HEK293 (cell line): ENCODE measurements at regions not wholly inside any gene's neighbourhood (a gene's known extent, or its start where the extent isn't known, plus 50 kb on each side); places are given as distances from the start of the nearest gene placed in this dataset.

Experiments used
- CTCF ChIA-PET: fragments of 350-600 bp; formaldehyde crosslinking; extraction: SDS; loops from one replicate; lab custom pipeline; 2021; ENCODE audit warnings: antibody characterized with exemption; lab: Yijun Ruan, JAX
- POLR2A ChIA-PET: fragments of 300-600 bp; formaldehyde crosslinking; extraction: SDS; loops from one replicate; lab custom pipeline; 2020; ENCODE audit warnings: antibody characterized with exemption, inconsistent platforms; lab: Yijun Ruan, JAX
- H3K27ac ChIP-seq: fragments of 200-500 bp; sonication (Bioruptor generic); 2 replicates; pipeline ENCODE4 v1.5.1; 2014; ENCODE audit warnings: low read depth, low read length, control low read depth, inconsistent platforms; ENCODE audit errors: extremely low read depth
- H3K36me3 ChIP-seq, 2 experiments: fragments of 200-500 bp in 1 of 2; sonication (Bioruptor generic) in 1 of 2; 1 replicate in 1 of 2; 2 replicates in 1 of 2; pipeline ENCODE4 v1.5.1; 2014 to 2017; ENCODE audit warnings: inconsistent platforms in 2 of 2, low read length in 2 of 2; ENCODE audit not compliant: control insufficient read depth in 2 of 2, insufficient read depth in 1 of 2
- H3K4me1 ChIP-seq: fragments of 200-500 bp; sonication (Bioruptor generic); 2 replicates; pipeline ENCODE4 v1.5.1; 2014; ENCODE audit warnings: mild to moderate bottlenecking, low read length, inconsistent platforms; ENCODE audit not compliant: control insufficient read depth, insufficient read depth
- H3K4me3 ChIP-seq: 2 replicates; pipeline ENCODE4 v1.5.1; 2011; ENCODE audit warnings: low read depth, mild to moderate bottlenecking, control low read depth, low read length, moderate library complexity
- H3K9me3 ChIP-seq: fragments of 200-500 bp; sonication (Bioruptor generic); 2 replicates; pipeline ENCODE4 v1.5.1; 2014; ENCODE audit warnings: low read depth, low read length, inconsistent platforms; ENCODE audit not compliant: control insufficient read depth, insufficient read depth
- GLI4 ChIP-seq: fragments of 450-650 bp; formaldehyde crosslinking; IDR thresholded peaks from 2 replicates; pipeline ENCODE4 v1.5.1; 2016; ENCODE audit warnings: missing biosample characterization, missing genetic modification characterization
- KLF7 ChIP-seq: fragments of 450-650 bp; formaldehyde crosslinking; IDR thresholded peaks from 2 replicates; pipeline ENCODE4 v1.5.1; 2016; ENCODE audit warnings: missing biosample characterization, missing genetic modification characterization, borderline replicate concordance
- OVOL3 ChIP-seq: fragments of 450-650 bp; formaldehyde crosslinking; IDR thresholded peaks from 2 replicates; pipeline ENCODE4 v1.5.1; 2016; ENCODE audit warnings: missing biosample characterization, missing genetic modification characterization
- YY1 ChIP-seq: fragments of 450-650 bp; formaldehyde crosslinking; IDR thresholded peaks from 2 replicates; pipeline ENCODE4 v1.5.1; 2018; ENCODE audit warnings: missing biosample characterization, missing genetic modification characterization
- ZFP37 ChIP-seq: fragments of 450-650 bp; formaldehyde crosslinking; IDR thresholded peaks from 2 replicates; pipeline ENCODE4 v1.5.1; 2016; ENCODE audit warnings: missing biosample characterization, missing genetic modification characterization
- ZNF138 ChIP-seq: fragments of 450-650 bp; formaldehyde crosslinking; IDR thresholded peaks from 2 replicates; pipeline ENCODE4 v1.5.1; 2016; ENCODE audit warnings: missing biosample characterization, missing genetic modification characterization, borderline replicate concordance
- ZNF174 ChIP-seq: fragments of 450-650 bp; formaldehyde crosslinking; IDR thresholded peaks from 2 replicates; pipeline ENCODE4 v1.5.0; 2017; ENCODE audit warnings: missing biosample characterization, mild to moderate bottlenecking, missing genetic modification characterization
- ZNF214 ChIP-seq: fragments of 450-650 bp; formaldehyde crosslinking; IDR thresholded peaks from 2 replicates; pipeline ENCODE4 v1.5.1; 2017; ENCODE audit warnings: missing biosample characterization, mild to moderate bottlenecking, missing genetic modification characterization, borderline replicate concordance
- ZNF366 ChIP-seq: fragments of 450-650 bp; formaldehyde crosslinking; conservative IDR thresholded peaks from 2 replicates; pipeline ENCODE4 v1.5.1; 2016; ENCODE audit warnings: missing biosample characterization, missing genetic modification characterization
- ZNF473 ChIP-seq: fragments of 450-650 bp; formaldehyde crosslinking; IDR thresholded peaks from 2 replicates; pipeline ENCODE4 v1.5.1; 2017; ENCODE audit warnings: missing biosample characterization, missing genetic modification characterization
- ZNF518A ChIP-seq: fragments of 450-650 bp; formaldehyde crosslinking; conservative IDR thresholded peaks from 2 replicates; pipeline ENCODE4 v1.5.1; 2016; ENCODE audit warnings: low read depth, missing biosample characterization, missing genetic modification characterization
- ZNF549 ChIP-seq: fragments of 450-650 bp; IDR thresholded peaks from 2 replicates; pipeline ENCODE4 v1.5.1; 2018; ENCODE audit warnings: missing biosample characterization, missing genetic modification characterization, mild to moderate bottlenecking, inconsistent platforms, moderate library complexity
- ZNF596 ChIP-seq: fragments of 450-650 bp; IDR thresholded peaks from 2 replicates; pipeline ENCODE4 v1.5.0; 2018; ENCODE audit warnings: missing biosample characterization, mild to moderate bottlenecking, missing genetic modification characterization, moderate library complexity
- ZNF610 ChIP-seq: fragments of 450-650 bp; formaldehyde crosslinking; IDR thresholded peaks from 2 replicates; pipeline ENCODE4 v1.5.1; 2016; ENCODE audit warnings: missing biosample characterization, missing genetic modification characterization, borderline replicate concordance
- ZNF629 ChIP-seq: fragments of 450-650 bp; formaldehyde crosslinking; IDR thresholded peaks from 2 replicates; pipeline ENCODE4 v1.5.1; 2017; ENCODE audit warnings: missing biosample characterization, missing genetic modification characterization
- ZNF658 ChIP-seq: fragments of 450-650 bp; formaldehyde crosslinking; IDR thresholded peaks from 2 replicates; pipeline ENCODE4; 2016; ENCODE audit warnings: missing biosample characterization, missing genetic modification characterization
- ZNF670 ChIP-seq: fragments of 450-650 bp; formaldehyde crosslinking; IDR thresholded peaks from 2 replicates; pipeline ENCODE4 v1.5.1; 2016; ENCODE audit warnings: missing biosample characterization, missing genetic modification characterization, low read depth
- ZSCAN16 ChIP-seq: fragments of 450-650 bp; formaldehyde crosslinking; IDR thresholded peaks from 2 replicates; pipeline ENCODE4 v1.5.1; 2016; ENCODE audit warnings: missing biosample characterization, missing genetic modification characterization
- TF ChIP-seq, protein P1 (sequence below): fragments of 450-650 bp; formaldehyde crosslinking; IDR thresholded peaks from 2 replicates; pipeline ENCODE4 v1.5.1; 2016; ENCODE audit warnings: missing biosample characterization, missing genetic modification characterization
- TF ChIP-seq, protein P2 (sequence below): fragments of 450-650 bp; formaldehyde crosslinking; IDR thresholded peaks from 2 replicates; pipeline ENCODE4 v1.5.1; 2016; ENCODE audit warnings: missing biosample characterization, missing genetic modification characterization
- TF ChIP-seq, protein P3 (sequence below): fragments of 450-650 bp; formaldehyde crosslinking; IDR thresholded peaks from 2 replicates; pipeline ENCODE4 v1.5.1; 2017; ENCODE audit warnings: missing biosample characterization, missing genetic modification characterization
- TF ChIP-seq, protein P4 (sequence below): fragments of 450-650 bp; formaldehyde crosslinking; IDR thresholded peaks from 2 replicates; pipeline ENCODE4 v1.5.1; 2016; ENCODE audit warnings: missing biosample characterization, missing genetic modification characterization
- TF ChIP-seq, protein P5 (sequence below): fragments of 450-650 bp; formaldehyde crosslinking; IDR thresholded peaks from 2 replicates; pipeline ENCODE4 v1.5.1; 2017; ENCODE audit warnings: missing biosample characterization, missing genetic modification characterization

DNA sequence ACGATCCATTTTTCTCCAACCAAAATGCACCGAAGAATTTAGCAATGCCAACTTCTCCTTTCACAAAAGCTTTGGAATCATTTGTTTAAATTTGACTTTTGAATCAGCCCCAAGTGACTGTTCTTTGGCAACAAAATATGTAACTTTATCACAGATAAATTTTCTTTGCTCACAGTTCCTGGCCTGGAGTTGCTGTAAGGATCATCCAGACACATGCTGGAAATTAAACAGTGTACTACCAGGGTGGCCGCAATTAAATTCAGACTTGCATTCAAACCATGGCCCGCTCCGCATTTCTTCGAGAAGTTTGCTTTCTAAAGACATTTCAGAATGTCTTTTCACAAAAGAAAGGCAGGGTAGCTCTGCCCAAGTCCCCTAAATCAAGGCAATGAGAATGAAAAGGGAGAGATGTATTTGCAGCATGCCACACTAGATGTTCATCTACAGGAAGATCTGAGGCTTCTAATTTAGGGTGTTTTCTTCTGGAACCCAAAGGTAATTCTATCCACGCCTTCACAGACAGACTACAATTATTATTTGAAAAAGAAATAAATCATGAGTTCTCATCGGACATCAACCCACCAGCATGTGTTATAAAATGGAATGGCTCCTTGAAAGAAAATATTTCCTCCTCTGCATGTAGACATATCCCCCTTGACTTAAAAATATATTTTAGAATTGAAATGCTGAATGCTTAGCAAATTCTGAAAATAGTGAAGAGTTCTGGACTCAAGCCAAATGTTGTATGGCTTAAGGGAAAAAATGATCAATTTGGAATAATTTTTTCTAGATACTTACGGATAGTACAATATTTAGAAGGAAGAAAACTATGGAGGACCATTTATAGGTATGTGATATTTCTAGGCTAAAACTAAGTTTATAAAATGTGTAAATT is 189.7 kb upstream of the BLID start:
- Histone ChIP-seq H3K27ac (no peak overlapping the region), H3K4me3 (no peak overlapping the region), H3K9me3 (no peaks in the 10 kb centered on the region), H3K36me3 (no peaks in the 10 kb centered on the region), H3K4me1 (no peaks in the 10 kb centered on the region)
- TF ChIP-seq ZFP37 (no peak), ZNF214 (tag by site-specific recombination) (no peak)
- TF ChIP-seq, protein P1, sequence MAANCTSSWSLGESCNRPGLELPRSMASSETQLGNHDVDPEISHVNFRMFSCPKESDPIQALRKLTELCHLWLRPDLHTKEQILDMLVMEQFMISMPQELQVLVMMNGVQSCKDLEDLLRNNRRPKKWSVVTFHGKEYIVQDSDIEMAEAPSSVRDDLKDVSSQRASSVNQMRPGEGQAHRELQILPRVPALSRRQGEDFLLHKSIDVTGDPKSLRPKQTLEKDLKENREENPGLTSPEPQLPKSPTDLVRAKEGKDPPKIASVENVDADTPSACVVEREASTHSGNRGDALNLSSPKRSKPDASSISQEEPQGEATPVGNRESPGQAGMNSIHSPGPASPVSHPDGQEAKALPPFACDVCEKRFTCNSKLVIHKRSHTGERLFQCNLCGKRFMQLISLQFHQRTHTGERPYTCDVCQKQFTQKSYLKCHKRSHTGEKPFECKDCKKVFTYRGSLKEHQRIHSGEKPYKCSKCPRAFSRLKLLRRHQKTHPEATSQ (tag by site-specific recombination), result no peak
- TF ChIP-seq, protein P2, sequence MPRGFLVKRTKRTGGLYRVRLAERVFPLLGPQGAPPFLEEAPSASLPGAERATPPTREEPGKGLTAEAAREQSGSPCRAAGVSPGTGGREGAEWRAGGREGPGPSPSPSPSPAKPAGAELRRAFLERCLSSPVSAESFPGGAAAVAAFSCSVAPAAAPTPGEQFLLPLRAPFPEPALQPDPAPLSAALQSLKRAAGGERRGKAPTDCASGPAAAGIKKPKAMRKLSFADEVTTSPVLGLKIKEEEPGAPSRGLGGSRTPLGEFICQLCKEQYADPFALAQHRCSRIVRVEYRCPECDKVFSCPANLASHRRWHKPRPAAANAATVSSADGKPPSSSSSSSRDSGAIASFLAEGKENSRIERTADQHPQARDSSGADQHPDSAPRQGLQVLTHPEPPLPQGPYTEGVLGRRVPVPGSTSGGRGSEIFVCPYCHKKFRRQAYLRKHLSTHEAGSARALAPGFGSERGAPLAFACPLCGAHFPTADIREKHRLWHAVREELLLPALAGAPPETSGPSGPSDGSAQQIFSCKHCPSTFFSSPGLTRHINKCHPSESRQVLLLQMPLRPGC, result no peak
- TF ChIP-seq, protein P3, sequence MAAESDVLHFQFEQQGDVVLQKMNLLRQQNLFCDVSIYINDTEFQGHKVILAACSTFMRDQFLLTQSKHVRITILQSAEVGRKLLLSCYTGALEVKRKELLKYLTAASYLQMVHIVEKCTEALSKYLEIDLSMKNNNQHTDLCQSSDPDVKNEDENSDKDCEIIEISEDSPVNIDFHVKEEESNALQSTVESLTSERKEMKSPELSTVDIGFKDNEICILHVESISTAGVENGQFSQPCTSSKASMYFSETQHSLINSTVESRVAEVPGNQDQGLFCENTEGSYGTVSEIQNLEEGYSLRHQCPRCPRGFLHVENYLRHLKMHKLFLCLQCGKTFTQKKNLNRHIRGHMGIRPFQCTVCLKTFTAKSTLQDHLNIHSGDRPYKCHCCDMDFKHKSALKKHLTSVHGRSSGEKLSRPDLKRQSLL, result no peak
- ChIA-PET CTCF (interaction anchor here (1.3 kb wide), 1 partner anchor 12 kb away, joined by 3 read pairs; no protein-coding TSS in a partner anchor), POLR2A (no interaction called here)

DNA sequence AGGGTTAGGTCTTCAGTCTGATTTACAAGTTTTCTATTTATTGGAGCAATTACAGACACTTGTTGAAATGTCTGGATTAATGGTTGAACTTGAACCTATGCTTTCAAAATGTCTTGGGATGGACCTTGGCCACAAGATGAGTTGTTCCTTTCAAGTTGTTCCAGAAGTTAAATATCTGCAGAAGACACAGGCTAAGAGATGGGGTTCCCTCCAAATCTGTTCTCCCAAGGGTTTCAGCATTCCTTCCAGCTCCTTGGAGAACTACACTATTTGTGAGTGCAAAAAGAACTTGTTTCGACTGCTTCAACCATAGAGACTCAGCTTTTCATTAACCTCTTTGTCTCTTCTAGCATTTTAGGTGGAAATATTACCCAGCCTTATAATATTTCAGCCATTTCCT is 189.0 kb upstream of the BLID start:
- Histone ChIP-seq H3K36me3 (no peaks in the 10 kb centered on the region), H3K9me3 (no peaks in the 10 kb centered on the region), H3K27ac (no peak overlapping the region), H3K4me1 (no peaks in the 10 kb centered on the region), H3K4me3 (no peak overlapping the region)
- POLR2A ChIA-PET, result no interaction called here
- CTCF ChIA-PET, result no interaction called here
- TF ChIP-seq ZNF610 (tag by site-specific recombination) (no peak), ZNF596 (tag by site-specific recombination) (no peak), KLF7 (tag by site-specific recombination) (no peak), ZNF629 (tag by site-specific recombination) (no peak), ZNF518A (tag by site-specific recombination) (no peak), ZNF138 (tag by site-specific recombination) (no peak), ZNF174 (tag by site-specific recombination) (no peak), ZNF549 (tag by site-specific recombination) (no peak), ZNF366 (tag by site-specific recombination) (no peak), OVOL3 (no peak), YY1 (tag by site-specific recombination) (no peak), ZNF473 (tag by site-specific recombination) (no peak), GLI4 (tag by site-specific recombination) (no peak), ZNF670 (tag by site-specific recombination) (no peak), ZSCAN16 (tag by site-specific recombination) (no peak), ZNF658 (tag by site-specific recombination) (no peak)
- TF ChIP-seq, protein P4, sequence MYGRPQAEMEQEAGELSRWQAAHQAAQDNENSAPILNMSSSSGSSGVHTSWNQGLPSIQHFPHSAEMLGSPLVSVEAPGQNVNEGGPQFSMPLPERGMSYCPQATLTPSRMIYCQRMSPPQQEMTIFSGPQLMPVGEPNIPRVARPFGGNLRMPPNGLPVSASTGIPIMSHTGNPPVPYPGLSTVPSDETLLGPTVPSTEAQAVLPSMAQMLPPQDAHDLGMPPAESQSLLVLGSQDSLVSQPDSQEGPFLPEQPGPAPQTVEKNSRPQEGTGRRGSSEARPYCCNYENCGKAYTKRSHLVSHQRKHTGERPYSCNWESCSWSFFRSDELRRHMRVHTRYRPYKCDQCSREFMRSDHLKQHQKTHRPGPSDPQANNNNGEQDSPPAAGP (tag by site-specific recombination), result no peak
- TF ChIP-seq, protein P5, sequence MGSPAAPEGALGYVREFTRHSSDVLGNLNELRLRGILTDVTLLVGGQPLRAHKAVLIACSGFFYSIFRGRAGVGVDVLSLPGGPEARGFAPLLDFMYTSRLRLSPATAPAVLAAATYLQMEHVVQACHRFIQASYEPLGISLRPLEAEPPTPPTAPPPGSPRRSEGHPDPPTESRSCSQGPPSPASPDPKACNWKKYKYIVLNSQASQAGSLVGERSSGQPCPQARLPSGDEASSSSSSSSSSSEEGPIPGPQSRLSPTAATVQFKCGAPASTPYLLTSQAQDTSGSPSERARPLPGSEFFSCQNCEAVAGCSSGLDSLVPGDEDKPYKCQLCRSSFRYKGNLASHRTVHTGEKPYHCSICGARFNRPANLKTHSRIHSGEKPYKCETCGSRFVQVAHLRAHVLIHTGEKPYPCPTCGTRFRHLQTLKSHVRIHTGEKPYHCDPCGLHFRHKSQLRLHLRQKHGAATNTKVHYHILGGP (tag by site-specific recombination), result no peak
